Esophagus squamous epithelium (tissue), 5 donors: ENCODE measurements at regions not wholly inside any gene's neighbourhood (a gene's known extent, or its start where the extent isn't known, plus 50 kb on each side); places are given as distances from the start of the nearest gene placed in this dataset.

Source experiments
- DNase-seq: peaks from one replicate; lab custom pipeline; 2025; lab: John Stamatoyannopoulos, UW
- H3K27ac ChIP-seq, 4 donors: fragments of 200-600 bp; sonication (generic); one replicate each; pipeline ENCODE4 v1.5.1; 2016 to 2019; ENCODE audit warnings: mild to moderate bottlenecking in 1 of 4
- H3K27me3 ChIP-seq, 4 donors: fragments of 200-600 bp; sonication (generic); 1 replicate in 3 of 4; 2 replicates in 1 of 4; pipeline versions ENCODE4 v1.5.1 to v1.6.0; 2017 to 2021; ENCODE audit warnings: antibody characterized with exemption in 1 of 4
- H3K36me3 ChIP-seq, 3 donors: fragments of 200-600 bp; sonication (generic); one replicate each; pipeline ENCODE4 v1.5.1; 2016 to 2019
- H3K4me1 ChIP-seq, 3 donors: fragments of 200-600 bp; sonication (generic); one replicate each; pipeline ENCODE4 v1.5.1; 2017 to 2019
- H3K4me3 ChIP-seq, 4 donors: fragments of 200-600 bp; sonication (generic); 1 replicate in 3 of 4; 2 replicates in 1 of 4; pipeline ENCODE4 v1.5.1; 2016 to 2019; ENCODE audit warnings: mild to moderate bottlenecking in 2 of 4, moderate library complexity in 1 of 4
- H3K9me3 ChIP-seq, 3 donors: fragments of 200-600 bp; sonication (generic); one replicate each; pipeline ENCODE4 v1.5.1; 2016 to 2019
- CTCF ChIP-seq, 6 experiments: fragments of 450-650 bp in 4 of 6; fragments of 200-600 bp in 2 of 6; sonication (generic) in 2 of 6; IDR thresholded peaks; one replicate each; pipeline ENCODE4 v1.5.1; 2016 to 2019; ENCODE audit warnings: antibody characterized with exemption in 6 of 6, mild to moderate bottlenecking in 4 of 6, moderate library complexity in 4 of 6
- POLR2A ChIP-seq, 4 donors: fragments of 450-650 bp; IDR thresholded peaks; one replicate each; pipeline ENCODE4 v1.6.1; 2017; ENCODE audit warnings: antibody characterized with exemption in 4 of 4, mild to moderate bottlenecking in 4 of 4, moderate library complexity in 3 of 4
- WGBS, 2 donors: methylation state at CpG; one replicate each; pipeline ENCODE4 v1.1.5; 2018; 5-methylcytosine and 5-hydroxymethylcytosine counted together
- intact Hi-C: fragments of 100-400 bp; cut with DNase I; formaldehyde crosslinking; loops from one replicate; pipeline ENCODE4 v1.15.0; 2022
- donor health status: DM: yes; HTN: yes; CAD: no.

- Histone ChIP-seq H3K36me3 (no peaks in the 10 kb centered on the region), H3K27ac (no peak overlapping the region), H3K27me3 (no peaks in the 10 kb centered on the region), H3K4me3 (no peak overlapping the region), H3K4me1 (peaks cover 0 to 13% (median 7%) of the 10 kb centered on the region in 3 donors), H3K9me3 (no peaks in the 10 kb centered on the region)
- no peak for DNase-seq
- 54 to 65% methylated on average over 2 of the region's 2 CpGs for WGBS, 2 donors
- TF ChIP-seq POLR2A (IDR thresholded peaks at IDR 0.05) (no peak), CTCF (IDR thresholded peaks at IDR 0.05) (no peak)
- intact Hi-C loops, result no loop called here
Measured at GRCh38 chr20:54344832-54345231, 130.6 kb upstream of the DOK5 start.

- Histone ChIP-seq H3K4me1 (peaks cover 0 to 13% (median 7%) of the 10 kb centered on the region in 3 donors), H3K36me3 (no peaks in the 10 kb centered on the region), H3K9me3 (no peaks in the 10 kb centered on the region), H3K4me3 (no peak overlapping the region), H3K27ac (no peak overlapping the region), H3K27me3 (no peaks in the 10 kb centered on the region)
- intact Hi-C loops, result no loop called here
- WGBS, 2 donors, result 20 to 23% methylated on average over 4 of the region's 4 CpGs
- no peak for DNase-seq
- TF ChIP-seq CTCF (IDR thresholded peaks at IDR 0.05), result no peak
- no peak for TF ChIP-seq POLR2A (IDR thresholded peaks at IDR 0.05)
Measured at GRCh38 chr20:54345301-54345724, 130.1 kb upstream of the DOK5 start.

GRCh38 chr20:54345821-54346220 lies 129.6 kb upstream of the DOK5 start:
- 51 to 56% methylated on average over 2 of the region's 2 CpGs for WGBS, 2 donors
- H3K9me3 ChIP-seq, result no peaks in the 10 kb centered on the region

GRCh38 chr20:54346276-54346675 lies 129.1 kb upstream of the DOK5 start:
- WGBS, 2 donors, result 86 to 94% methylated on average over 1 of the region's 1 CpG

More at GRCh38 chr20:54345821-54346220, 129.6 kb upstream of the DOK5 start:
- Histone ChIP-seq H3K27ac (no peak overlapping the region), H3K36me3 (no peaks in the 10 kb centered on the region), H3K4me1 (peaks cover 0 to 13% (median 7%) of the 10 kb centered on the region in 3 donors), H3K4me3 (no peak overlapping the region), H3K27me3 (no peaks in the 10 kb centered on the region)
- DNase-seq, result no peak
- TF ChIP-seq CTCF (IDR thresholded peaks at IDR 0.05) (no peak), POLR2A (IDR thresholded peaks at IDR 0.05) (no peak)
- intact Hi-C loops, result no loop called here

More at GRCh38 chr20:54346276-54346675, 129.1 kb upstream of the DOK5 start:
- intact Hi-C loops, result no loop called here
- Histone ChIP-seq H3K36me3 (no peaks in the 10 kb centered on the region), H3K27ac (no peak overlapping the region), H3K4me3 (no peak overlapping the region), H3K27me3 (no peaks in the 10 kb centered on the region), H3K4me1 (peaks cover 0 to 13% (median 7%) of the 10 kb centered on the region in 3 donors), H3K9me3 (no peaks in the 10 kb centered on the region)
- no peak for TF ChIP-seq POLR2A (IDR thresholded peaks at IDR 0.05)
- TF ChIP-seq CTCF (IDR thresholded peaks at IDR 0.05), result no peak
- DNase-seq, result no peak
